ENCODE measurements at regions not wholly inside any gene's neighbourhood (a gene's known extent, or its start where the extent isn't known, plus 50 kb on each side); places are given as distances from the start of the nearest gene placed in this dataset.

GRCh38 chr3:145359040-145359439 is 801.9 kb downstream of the PLOD2 start:
- Histone ChIP-seq H2BK120ac (ENCODE audit: insufficient read depth, low read length, poor library complexity) (no peak overlapping the region), H3K23ac (ENCODE audit: low read length) (no peak overlapping the region), H4K8ac (ENCODE audit: low read depth, low read length) (no peak overlapping the region), H3K9ac (ENCODE audit: low read length) (no peak overlapping the region), H3K79me1 (ENCODE audit: low read length) (no peaks in the 10 kb centered on the region), H3K4me1 (ENCODE audit: control insufficient read depth in 1 of 2, insufficient read depth in 2 of 2, low read length in 2 of 2) (no peaks in the 10 kb centered on the region), H4K91ac (ENCODE audit: low read depth, low read length) (no peak overlapping the region), H2AFZ (ENCODE audit: insufficient read depth, low read length, poor library complexity) (no peak overlapping the region), H3K27ac (ENCODE audit: low read depth, low read length) (no peak overlapping the region), H3K18ac (ENCODE audit: low read length) (no peak overlapping the region), H4K12ac (ENCODE audit: low read depth, low read length) (no peak overlapping the region), H2BK5ac (ENCODE audit: low read depth, low read length, poor library complexity) (no peak overlapping the region), H3K14ac (ENCODE audit: low read length) (no peak overlapping the region), H3K4me2 (ENCODE audit: low read length) (no peak overlapping the region), H3K36me3 (ENCODE audit: control insufficient read depth in 1 of 2, insufficient read depth in 2 of 2, low read length in 2 of 2) (peaks cover 0 to 2% of the 10 kb centered on the region in 2 experiments), H3K4ac (ENCODE audit: low read depth, low read length) (no peak overlapping the region), H3K79me2 (ENCODE audit: control insufficient read depth, insufficient read depth, low read length, poor library complexity) (no peaks in the 10 kb centered on the region), H2AK5ac (ENCODE audit: low read length) (no peak overlapping the region), H3K27me3 (ENCODE audit: insufficient read depth, low read length) (no peaks in the 10 kb centered on the region), H3K4me3 (ENCODE audit: low read depth, low read length) (no peak overlapping the region), H2BK12ac (ENCODE audit: low read length) (no peak overlapping the region), H3K9me3 (ENCODE audit: insufficient read depth, low read depth, low read length) (peaks cover 8% of the 10 kb centered on the region)
- WGBS (ENCODE audit: extremely low coverage, insufficient coverage, insufficient read length): no CpG with 5 or more reads among the region's 1 CpG
- DNase-seq: no peak

- Histone ChIP-seq H4K91ac (ENCODE audit: low read depth, low read length) (no peak overlapping the region), H2BK120ac (ENCODE audit: insufficient read depth, low read length, poor library complexity) (no peak overlapping the region), H4K12ac (ENCODE audit: low read depth, low read length) (no peak overlapping the region), H3K4me2 (ENCODE audit: low read length) (no peak overlapping the region), H2AK5ac (ENCODE audit: low read length) (no peak overlapping the region), H3K79me2 (ENCODE audit: control insufficient read depth, insufficient read depth, low read length, poor library complexity) (no peaks in the 10 kb centered on the region), H3K14ac (ENCODE audit: low read length) (no peak overlapping the region), H3K4me3 (ENCODE audit: low read depth, low read length) (no peak overlapping the region), H2BK5ac (ENCODE audit: low read depth, low read length, poor library complexity) (no peak overlapping the region), H3K4me1 (ENCODE audit: control insufficient read depth in 1 of 2, insufficient read depth in 2 of 2, low read length in 2 of 2) (peaks cover 0 to 2% of the 10 kb centered on the region in 2 experiments), H2AFZ (ENCODE audit: insufficient read depth, low read length, poor library complexity) (no peak overlapping the region), H3K23ac (ENCODE audit: low read length) (no peak overlapping the region), H3K27ac (ENCODE audit: low read depth, low read length) (no peak overlapping the region), H3K9me3 (ENCODE audit: insufficient read depth, low read depth, low read length) (no peaks in the 10 kb centered on the region), H3K9ac (ENCODE audit: low read length) (no peak overlapping the region), H3K18ac (ENCODE audit: low read length) (no peak overlapping the region), H4K8ac (ENCODE audit: low read depth, low read length) (no peak overlapping the region), H3K79me1 (ENCODE audit: low read length) (no peaks in the 10 kb centered on the region), H2BK12ac (ENCODE audit: low read length) (no peak overlapping the region), H3K4ac (ENCODE audit: low read depth, low read length) (no peak overlapping the region), H3K27me3 (ENCODE audit: insufficient read depth, low read length) (no peaks in the 10 kb centered on the region), H3K36me3 (ENCODE audit: control insufficient read depth in 1 of 2, insufficient read depth in 2 of 2, low read length in 2 of 2) (no peaks in the 10 kb centered on the region)
- DNase-seq: no peak
- WGBS (ENCODE audit: extremely low coverage, insufficient coverage, insufficient read length): no CpG with 5 or more reads among the region's 2 CpGs
These were observed 792.2 kb downstream of the PLOD2 start for GRCh38 chr3:145368748-145369147.

DNA sequence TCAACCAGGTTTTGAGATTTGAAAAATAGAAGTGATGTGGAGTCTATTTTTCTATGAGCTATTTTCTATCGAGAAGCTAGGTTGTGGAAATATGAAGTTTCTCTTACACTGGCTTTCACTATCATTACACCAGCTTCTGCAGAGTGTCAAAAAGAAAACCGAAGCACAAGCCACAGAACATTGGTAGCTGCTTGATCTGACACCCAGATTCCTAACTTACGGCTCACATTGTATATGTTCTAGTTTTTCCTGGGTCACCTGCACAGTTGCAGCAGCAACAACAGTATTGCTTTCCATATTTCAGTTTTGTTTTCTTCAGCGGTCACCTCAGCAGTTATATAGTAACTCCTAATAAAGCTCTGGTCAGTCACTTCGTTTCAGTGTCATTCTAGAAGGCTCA is 790.1 kb downstream of the PLOD2 start:
- H2BK12ac ChIP-seq (ENCODE audit: low read length): no peak overlapping the region
- no peak overlapping the region for H3K14ac ChIP-seq (ENCODE audit: low read length)
- no peak overlapping the region for H2AFZ ChIP-seq (ENCODE audit: insufficient read depth, low read length, poor library complexity)
- no peak overlapping the region for H3K4me3 ChIP-seq (ENCODE audit: low read depth, low read length)
- H3K18ac ChIP-seq (ENCODE audit: low read length): no peak overlapping the region
- H3K36me3 ChIP-seq (ENCODE audit: control insufficient read depth in 1 of 2, insufficient read depth in 2 of 2, low read length in 2 of 2): no peaks in the 10 kb centered on the region
- H3K4ac ChIP-seq (ENCODE audit: low read depth, low read length): no peak overlapping the region
- H2BK120ac ChIP-seq (ENCODE audit: insufficient read depth, low read length, poor library complexity): no peak overlapping the region
- H4K12ac ChIP-seq (ENCODE audit: low read depth, low read length): no peak overlapping the region
- H3K9ac ChIP-seq (ENCODE audit: low read length): no peak overlapping the region
- H3K27me3 ChIP-seq (ENCODE audit: insufficient read depth, low read length): no peaks in the 10 kb centered on the region
- no peak overlapping the region for H3K4me2 ChIP-seq (ENCODE audit: low read length)
- H3K27ac ChIP-seq (ENCODE audit: low read depth, low read length): no peak overlapping the region
- H3K79me1 ChIP-seq (ENCODE audit: low read length): no peaks in the 10 kb centered on the region
- no peak overlapping the region for H3K23ac ChIP-seq (ENCODE audit: low read length)
- no CpG with 5 or more reads among the region's 5 CpGs for WGBS (ENCODE audit: extremely low coverage, insufficient coverage, insufficient read length)
- H3K9me3 ChIP-seq (ENCODE audit: insufficient read depth, low read depth, low read length): no peaks in the 10 kb centered on the region
- no peak for DNase-seq
- H2BK5ac ChIP-seq (ENCODE audit: low read depth, low read length, poor library complexity): no peak overlapping the region
- no peak overlapping the region for H4K91ac ChIP-seq (ENCODE audit: low read depth, low read length)
- H3K79me2 ChIP-seq (ENCODE audit: control insufficient read depth, insufficient read depth, low read length, poor library complexity): no peaks in the 10 kb centered on the region
- H2AK5ac ChIP-seq (ENCODE audit: low read length): no peak overlapping the region
- peaks cover 0 to 2% of the 10 kb centered on the region in 2 experiments for H3K4me1 ChIP-seq (ENCODE audit: control insufficient read depth in 1 of 2, insufficient read depth in 2 of 2, low read length in 2 of 2)
- H4K8ac ChIP-seq (ENCODE audit: low read depth, low read length): no peak overlapping the region

- WGBS (ENCODE audit: extremely low coverage, insufficient coverage, insufficient read length): no CpG with 5 or more reads among the region's 1 CpG
- Histone ChIP-seq H2BK5ac (ENCODE audit: low read depth, low read length, poor library complexity) (no peak overlapping the region), H3K79me2 (ENCODE audit: control insufficient read depth, insufficient read depth, low read length, poor library complexity) (no peaks in the 10 kb centered on the region), H3K79me1 (ENCODE audit: low read length) (no peaks in the 10 kb centered on the region), H2AK5ac (ENCODE audit: low read length) (no peak overlapping the region), H4K91ac (ENCODE audit: low read depth, low read length) (no peak overlapping the region), H4K12ac (ENCODE audit: low read depth, low read length) (no peak overlapping the region), H3K18ac (ENCODE audit: low read length) (no peak overlapping the region), H3K4me2 (ENCODE audit: low read length) (no peak overlapping the region), H3K36me3 (ENCODE audit: control insufficient read depth in 1 of 2, insufficient read depth in 2 of 2, low read length in 2 of 2) (no peaks in the 10 kb centered on the region), H3K27ac (ENCODE audit: low read depth, low read length) (no peak overlapping the region), H3K9ac (ENCODE audit: low read length) (no peak overlapping the region), H3K14ac (ENCODE audit: low read length) (no peak overlapping the region), H3K9me3 (ENCODE audit: insufficient read depth, low read depth, low read length) (no peaks in the 10 kb centered on the region), H3K23ac (ENCODE audit: low read length) (no peak overlapping the region), H3K4me1 (ENCODE audit: control insufficient read depth in 1 of 2, insufficient read depth in 2 of 2, low read length in 2 of 2) (no peaks in the 10 kb centered on the region), H4K8ac (ENCODE audit: low read depth, low read length) (no peak overlapping the region), H3K4me3 (ENCODE audit: low read depth, low read length) (no peak overlapping the region), H2BK12ac (ENCODE audit: low read length) (no peak overlapping the region), H3K4ac (ENCODE audit: low read depth, low read length) (no peak overlapping the region), H3K27me3 (ENCODE audit: insufficient read depth, low read length) (no peaks in the 10 kb centered on the region), H2AFZ (ENCODE audit: insufficient read depth, low read length, poor library complexity) (no peak overlapping the region), H2BK120ac (ENCODE audit: insufficient read depth, low read length, poor library complexity) (no peak overlapping the region)
- no peak for DNase-seq
These were observed 783.7 kb downstream of the PLOD2 start for GRCh38 chr3:145377301-145377700.
